Tibial artery (tissue), 4 donors: ENCODE measurements at regions not wholly inside any gene's neighbourhood (a gene's known extent, or its start where the extent isn't known, plus 50 kb on each side); places are given as distances from the start of the nearest gene placed in this dataset.

Experiments used
- DNase-seq, 2 donors: peaks; one replicate each; pipeline ENCODE4 v3.0.0-alpha.2; 2019
- H3K27ac ChIP-seq, 2 donors: fragments of 200-600 bp; sonication (generic) in 1 of 2; 1 replicate in 1 of 2; 2 replicates in 1 of 2; pipeline ENCODE4 v1.5.1; 2018 to 2019; ENCODE audit warnings: mild to moderate bottlenecking in 1 of 2
- H3K27me3 ChIP-seq, 2 donors: fragments of 200-600 bp; sonication (generic) in 1 of 2; one replicate each; pipeline versions ENCODE4 v1.5.1 to v1.6.0; 2016 to 2019
- H3K36me3 ChIP-seq, 3 donors: fragments of 200-600 bp; sonication (generic) in 2 of 3; one replicate each; pipeline ENCODE4 v1.5.1; 2016 to 2019; ENCODE audit warnings: mild to moderate bottlenecking in 2 of 3
- H3K4me1 ChIP-seq, 4 donors: fragments of 200-600 bp; sonication (generic) in 2 of 4; 1 replicate in 3 of 4; 2 replicates in 1 of 4; pipeline ENCODE4 v1.5.1; 2016 to 2019
- H3K4me3 ChIP-seq, 2 donors: fragments of 200-600 bp; sonication (generic) in 1 of 2; 1 replicate in 1 of 2; 2 replicates in 1 of 2; pipeline ENCODE4 v1.5.1; 2018 to 2019; ENCODE audit warnings: mild to moderate bottlenecking in 2 of 2
- H3K9me3 ChIP-seq, 3 donors: fragments of 200-600 bp; sonication (generic) in 1 of 3; one replicate each; pipeline ENCODE4 v1.5.1; 2016 to 2019
- intact Hi-C: fragments of 100-400 bp; cut with DNase I; formaldehyde crosslinking; loops from one replicate; pipeline ENCODE4 v1.15.0; 2023; ENCODE audit warnings: low total_unique reads
- TF ChIP-seq, protein P1 (sequence below), 2 experiments: fragments of 200-600 bp in 1 of 2; fragments of 450-650 bp in 1 of 2; IDR thresholded peaks; one replicate each; pipeline ENCODE4 v1.5.1; 2017 to 2019; ENCODE audit warnings: antibody characterized with exemption in 2 of 2, mild to moderate bottlenecking in 1 of 2, moderate library complexity in 1 of 2

- Histone ChIP-seq H3K27me3 (no peaks in the 10 kb centered on the region), H3K4me3 (no peak overlapping the region), H3K27ac (no peak overlapping the region), H3K36me3 (no peaks in the 10 kb centered on the region), H3K9me3 (no peaks in the 10 kb centered on the region), H3K4me1 (no peaks in the 10 kb centered on the region)
- TF ChIP-seq, protein P1, sequence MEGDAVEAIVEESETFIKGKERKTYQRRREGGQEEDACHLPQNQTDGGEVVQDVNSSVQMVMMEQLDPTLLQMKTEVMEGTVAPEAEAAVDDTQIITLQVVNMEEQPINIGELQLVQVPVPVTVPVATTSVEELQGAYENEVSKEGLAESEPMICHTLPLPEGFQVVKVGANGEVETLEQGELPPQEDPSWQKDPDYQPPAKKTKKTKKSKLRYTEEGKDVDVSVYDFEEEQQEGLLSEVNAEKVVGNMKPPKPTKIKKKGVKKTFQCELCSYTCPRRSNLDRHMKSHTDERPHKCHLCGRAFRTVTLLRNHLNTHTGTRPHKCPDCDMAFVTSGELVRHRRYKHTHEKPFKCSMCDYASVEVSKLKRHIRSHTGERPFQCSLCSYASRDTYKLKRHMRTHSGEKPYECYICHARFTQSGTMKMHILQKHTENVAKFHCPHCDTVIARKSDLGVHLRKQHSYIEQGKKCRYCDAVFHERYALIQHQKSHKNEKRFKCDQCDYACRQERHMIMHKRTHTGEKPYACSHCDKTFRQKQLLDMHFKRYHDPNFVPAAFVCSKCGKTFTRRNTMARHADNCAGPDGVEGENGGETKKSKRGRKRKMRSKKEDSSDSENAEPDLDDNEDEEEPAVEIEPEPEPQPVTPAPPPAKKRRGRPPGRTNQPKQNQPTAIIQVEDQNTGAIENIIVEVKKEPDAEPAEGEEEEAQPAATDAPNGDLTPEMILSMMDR (IDR thresholded peaks at IDR 0.05): no peak
- DNase-seq: no peak
- intact Hi-C loops: no loop called here
These were observed 235.3 kb upstream of the USP9Y start for GRCh38 chrY:12465706-12466105.

DNA sequence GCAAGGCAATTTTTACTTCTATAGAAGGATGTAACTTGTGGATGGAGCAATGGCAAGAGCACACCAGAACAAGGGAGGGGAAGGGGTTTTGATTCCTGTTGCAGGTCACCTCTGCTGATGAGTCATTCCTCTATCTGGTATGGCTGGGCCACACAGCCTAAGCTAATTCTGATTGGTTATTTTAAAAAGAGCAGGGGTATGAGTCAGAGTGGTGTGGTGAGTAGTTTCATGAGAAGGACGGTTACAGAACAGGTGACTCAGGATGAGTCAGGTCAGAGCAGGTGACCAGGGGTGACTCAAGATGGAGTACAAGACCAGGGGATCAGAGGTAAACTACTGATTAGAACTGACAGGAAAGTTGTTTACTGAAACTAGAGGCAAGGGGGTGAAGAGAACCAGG lies 231.9 kb upstream of the USP9Y start:
- DNase-seq: no peak
- H3K4me1 ChIP-seq: no peaks in the 10 kb centered on the region
- H3K27me3 ChIP-seq: no peaks in the 10 kb centered on the region
- intact Hi-C loops: no loop called here
- H3K27ac ChIP-seq: no peak overlapping the region
- H3K4me3 ChIP-seq: no peak overlapping the region
- H3K9me3 ChIP-seq: no peaks in the 10 kb centered on the region
- no peaks in the 10 kb centered on the region for H3K36me3 ChIP-seq
- TF ChIP-seq, protein P1 (IDR thresholded peaks at IDR 0.05): no peak

GRCh38 chrY:12474472-12474871 lies 226.6 kb upstream of the USP9Y start:
- Histone ChIP-seq H3K9me3 (no peaks in the 10 kb centered on the region), H3K4me1 (no peaks in the 10 kb centered on the region), H3K4me3 (no peak overlapping the region), H3K27ac (no peak overlapping the region), H3K27me3 (no peaks in the 10 kb centered on the region), H3K36me3 (no peaks in the 10 kb centered on the region)
- intact Hi-C loops: no loop called here
- TF ChIP-seq, protein P1 (IDR thresholded peaks at IDR 0.05): no peak
- DNase-seq: no peak

DNA sequence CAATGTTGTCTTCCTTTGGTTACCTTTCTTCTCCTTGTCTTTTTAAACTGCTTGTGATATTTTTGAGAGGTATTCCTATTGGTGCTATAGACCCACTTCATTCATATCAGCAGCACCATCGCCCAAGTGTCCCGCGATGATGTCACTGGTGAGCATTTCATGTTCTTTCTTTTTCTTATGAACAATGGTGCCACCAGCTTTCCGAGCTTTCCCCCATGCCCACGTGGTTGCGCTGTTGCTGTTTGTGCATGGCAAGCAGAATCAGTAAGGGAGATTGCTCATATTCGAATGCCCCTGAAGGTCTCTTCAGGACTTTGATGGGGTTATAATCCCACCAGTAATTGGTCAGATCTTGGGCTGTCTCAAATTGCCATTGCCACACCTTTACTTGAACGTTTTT lies 221.6 kb upstream of the USP9Y start:
- Histone ChIP-seq H3K36me3 (no peaks in the 10 kb centered on the region), H3K27ac (no peak overlapping the region), H3K4me1 (no peaks in the 10 kb centered on the region), H3K9me3 (no peaks in the 10 kb centered on the region), H3K27me3 (no peaks in the 10 kb centered on the region), H3K4me3 (no peak overlapping the region)
- TF ChIP-seq, protein P1 (IDR thresholded peaks at IDR 0.05): no peak
- intact Hi-C loops: no loop called here
- no peak for DNase-seq

GRCh38 chrY:12483394-12483793 lies 217.6 kb upstream of the USP9Y start:
- no peak overlapping the region for H3K4me3 ChIP-seq
- no peaks in the 10 kb centered on the region for H3K9me3 ChIP-seq
- no peak overlapping the region for H3K27ac ChIP-seq
- DNase-seq: no peak
- H3K36me3 ChIP-seq: no peaks in the 10 kb centered on the region
- intact Hi-C loops: no loop called here
- no peaks in the 10 kb centered on the region for H3K27me3 ChIP-seq
- H3K4me1 ChIP-seq: no peaks in the 10 kb centered on the region
- TF ChIP-seq, protein P1 (IDR thresholded peaks at IDR 0.05): no peak

GRCh38 chrY:12490558-12491209 lies 210.3 kb upstream of the USP9Y start:
- Histone ChIP-seq H3K9me3 (no peaks in the 10 kb centered on the region), H3K4me1 (no peaks in the 10 kb centered on the region), H3K27ac (no peak overlapping the region), H3K27me3 (no peaks in the 10 kb centered on the region), H3K4me3 (no peak overlapping the region), H3K36me3 (no peaks in the 10 kb centered on the region)
- DNase-seq: no peak
- intact Hi-C loops: no loop called here
- TF ChIP-seq, protein P1 (IDR thresholded peaks at IDR 0.05): no peak
